ENCODE measurements at regions not wholly inside any gene's neighbourhood (a gene's known extent, or its start where the extent isn't known, plus 50 kb on each side); places are given as distances from the start of the nearest gene placed in this dataset.

DNA sequence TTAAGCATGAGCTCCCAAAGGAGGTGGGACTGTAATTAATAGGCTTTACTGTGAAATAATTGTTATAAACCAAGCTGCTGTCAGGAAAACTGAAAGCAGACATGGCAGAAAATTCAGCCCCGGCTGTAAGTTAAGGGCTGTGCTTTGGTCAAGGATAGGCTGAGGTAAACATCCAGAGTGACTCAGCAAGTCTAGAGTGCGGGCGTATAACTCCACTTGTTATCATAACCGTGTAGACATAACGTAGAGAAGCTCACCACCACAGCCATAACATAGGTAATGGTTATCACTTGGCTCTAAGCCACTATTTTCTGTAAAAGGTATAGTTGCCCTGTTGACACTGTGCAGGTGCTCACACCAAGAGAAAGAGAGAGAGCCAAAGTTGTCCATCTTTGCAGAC, 316.8 kb downstream of the DCDC2C start:
- ChIA-PET POLR2A (no interaction called here), CTCF (interaction anchor here (0.6 to 0.9 kb wide), 2 partner anchors 10 to 369 kb away, joined by 3 read pairs; no protein-coding TSS in a partner anchor)
- Histone ChIP-seq H3K27ac (ENCODE audit: extremely low read depth, low read depth, low read length) (no peak overlapping the region), H3K4me1 (ENCODE audit: control insufficient read depth, insufficient read depth, low read length) (no peaks in the 10 kb centered on the region), H3K4me3 (ENCODE audit: low read depth, low read length) (no peak overlapping the region), H3K9me3 (ENCODE audit: control insufficient read depth, insufficient read depth, low read depth, low read length) (no peaks in the 10 kb centered on the region), H3K36me3 (ENCODE audit: control insufficient read depth in 2 of 2, insufficient read depth in 1 of 2, low read length in 2 of 2) (no peaks in the 10 kb centered on the region)
- TF ChIP-seq ZBTB7A (tag by site-specific recombination; IDR thresholded peaks at IDR 0.05; ENCODE audit: low read depth): no peak
- TF ChIP-seq ZBTB44 (tag by site-specific recombination; IDR thresholded peaks at IDR 0.05): no peak
- no peak for TF ChIP-seq ZNF266 (tag by site-specific recombination; IDR thresholded peaks at IDR 0.05; ENCODE audit: low read depth)
- no peak for TF ChIP-seq ZNF112 (tag by site-specific recombination; IDR thresholded peaks at IDR 0.05)
- no peak for TF ChIP-seq ZNF398 (tag by site-specific recombination; IDR thresholded peaks at IDR 0.05)
- no peak for TF ChIP-seq ZEB2 (tag by site-specific recombination; IDR thresholded peaks at IDR 0.05)
- TF ChIP-seq OVOL3 (tag by site-specific recombination; IDR thresholded peaks at IDR 0.05): no peak

DNA sequence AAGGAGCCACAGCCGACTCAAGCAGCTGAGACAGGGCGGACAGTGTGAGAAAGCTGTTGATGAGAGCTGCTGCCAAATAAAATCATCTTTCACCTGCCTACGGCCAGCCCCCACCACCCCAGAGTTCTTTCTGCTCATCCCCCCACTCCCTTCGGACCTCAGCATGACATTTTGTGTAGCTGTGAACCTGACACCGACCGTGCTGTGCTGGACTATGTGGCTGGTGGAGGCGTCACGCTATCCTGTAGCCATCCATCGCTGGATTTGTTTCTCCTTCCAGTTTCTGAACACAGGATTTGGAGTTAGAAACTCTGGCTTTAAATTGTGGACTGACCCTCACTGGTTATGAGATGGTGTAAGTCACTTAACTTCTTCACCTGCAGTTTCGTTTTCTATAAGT, 317.3 kb downstream of the DCDC2C start:
- no peaks in the 10 kb centered on the region for H3K9me3 ChIP-seq (ENCODE audit: control insufficient read depth, insufficient read depth, low read depth, low read length)
- H3K4me3 ChIP-seq (ENCODE audit: low read depth, low read length): no peak overlapping the region
- H3K36me3 ChIP-seq (ENCODE audit: control insufficient read depth in 2 of 2, insufficient read depth in 1 of 2, low read length in 2 of 2): no peaks in the 10 kb centered on the region
- ChIA-PET POLR2A (no interaction called here), CTCF (interaction anchor here (0.6 to 0.9 kb wide), 2 partner anchors 10 to 370 kb away, joined by 3 read pairs; no protein-coding TSS in a partner anchor)
- no peak for TF ChIP-seq ZNF169 (tag by site-specific recombination; IDR thresholded peaks at IDR 0.05)
- TF ChIP-seq ZBTB44 (tag by site-specific recombination; IDR thresholded peaks at IDR 0.05): no peak
- no peaks in the 10 kb centered on the region for H3K4me1 ChIP-seq (ENCODE audit: control insufficient read depth, insufficient read depth, low read length)
- H3K27ac ChIP-seq (ENCODE audit: extremely low read depth, low read depth, low read length): no peak overlapping the region

DNA sequence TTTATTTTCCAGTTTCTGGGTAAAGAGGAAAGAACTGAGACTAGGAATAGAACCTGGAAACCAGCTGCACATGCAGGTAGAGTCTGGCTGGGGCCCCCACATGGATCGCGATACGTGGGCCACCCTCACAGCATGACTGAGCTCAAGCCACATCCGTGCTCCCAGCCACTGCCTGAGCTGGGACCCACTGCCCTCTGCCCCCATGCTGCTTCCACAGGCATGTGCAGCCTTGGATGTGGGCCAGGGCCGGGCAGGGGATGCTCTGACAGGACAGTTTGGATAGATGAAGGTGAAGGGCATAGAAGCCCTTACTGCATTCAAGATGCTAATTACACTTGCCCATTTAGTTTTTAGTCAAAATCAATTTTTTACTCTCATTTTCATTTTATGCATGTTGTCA, 321.2 kb downstream of the DCDC2C start:
- CTCF ChIA-PET: no interaction called here
- H3K9me3 ChIP-seq (ENCODE audit: control insufficient read depth, insufficient read depth, low read depth, low read length): no peaks in the 10 kb centered on the region
- H3K27ac ChIP-seq (ENCODE audit: extremely low read depth, low read depth, low read length): no peak overlapping the region
- TF ChIP-seq, protein P1, sequence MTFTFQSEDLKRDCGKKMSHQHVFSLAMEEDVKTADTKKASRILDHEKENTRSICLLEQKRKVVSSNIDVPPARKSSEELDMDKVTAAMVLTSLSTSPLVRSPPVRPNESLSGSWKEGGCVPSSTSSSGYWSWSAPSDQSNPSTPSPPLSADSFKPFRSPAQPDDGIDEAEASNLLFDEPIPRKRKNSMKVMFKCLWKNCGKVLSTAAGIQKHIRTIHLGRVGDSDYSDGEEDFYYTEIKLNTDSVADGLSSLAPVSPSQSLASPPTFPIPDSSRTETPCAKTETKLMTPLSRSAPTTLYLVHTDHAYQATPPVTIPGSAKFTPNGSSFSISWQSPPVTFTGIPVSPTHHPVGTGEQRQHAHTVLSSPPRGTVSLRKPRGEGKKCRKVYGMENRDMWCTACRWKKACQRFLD (tag by site-specific recombination; IDR thresholded peaks at IDR 0.05): no peak
- TF ChIP-seq ZNF449 (tag by site-specific recombination; IDR thresholded peaks at IDR 0.05): no peak
- H3K36me3 ChIP-seq (ENCODE audit: control insufficient read depth in 2 of 2, insufficient read depth in 1 of 2, low read length in 2 of 2): no peaks in the 10 kb centered on the region
- POLR2A ChIA-PET: no interaction called here
- H3K4me1 ChIP-seq (ENCODE audit: control insufficient read depth, insufficient read depth, low read length): no peaks in the 10 kb centered on the region
- no peak overlapping the region for H3K4me3 ChIP-seq (ENCODE audit: low read depth, low read length)
